Fibroblast of lung (primary cell): ENCODE measurements at regions not wholly inside any gene's neighbourhood (a gene's known extent, or its start where the extent isn't known, plus 50 kb on each side); places are given as distances from the start of the nearest gene placed in this dataset.

ENCODE experiments used
- DNase-seq, 2 donors: peaks; one replicate each; pipeline versions ENCODE4 v3.0.0 to v3.0.0-alpha.2; 2010; ENCODE audit warnings: low read depth in 2 of 2
- H2AFZ ChIP-seq: 2 replicates; pipeline ENCODE4 v1.5.1; 2012; ENCODE audit warnings: low read length, control low read depth, inconsistent platforms
- H3K27ac ChIP-seq: 2 replicates; pipeline ENCODE4 v1.5.1; 2011; ENCODE audit warnings: low read length, control low read depth; ENCODE audit not compliant: insufficient read depth
- H3K27me3 ChIP-seq: 2 replicates; pipeline ENCODE4 v1.5.1; 2011; ENCODE audit warnings: mild to moderate bottlenecking, low read length; ENCODE audit not compliant: control insufficient read depth, insufficient read depth
- H3K36me3 ChIP-seq: 2 replicates; pipeline ENCODE4 v1.5.1; 2011; ENCODE audit warnings: low read length; ENCODE audit not compliant: control insufficient read depth, insufficient read depth
- H3K4me1 ChIP-seq: 2 replicates; pipeline ENCODE4 v1.5.1; 2011; ENCODE audit warnings: low read length; ENCODE audit not compliant: control insufficient read depth, insufficient read depth; ENCODE audit errors: extremely low read depth
- H3K4me2 ChIP-seq: 2 replicates; pipeline ENCODE4 v1.5.1; 2011; ENCODE audit warnings: low read length, control low read depth; ENCODE audit not compliant: insufficient read depth; ENCODE audit errors: extremely low read depth
- H3K4me3 ChIP-seq, 4 experiments: fragments of 200-600 bp in 1 of 4; sonication (generic) in 1 of 4; replicated peaks in 1 of 4; 2 replicates each; pipeline ENCODE4 v1.5.1; 2011 to 2016; ENCODE audit warnings: low read length in 4 of 4, low read depth in 3 of 4, mild to moderate bottlenecking in 3 of 4, control low read depth in 2 of 4, inconsistent platforms in 1 of 4, mixed read lengths in 1 of 4; ENCODE audit not compliant: insufficient read depth in 1 of 4; ENCODE audit errors: control extremely low read depth in 1 of 4
- H3K79me2 ChIP-seq: 2 replicates; pipeline ENCODE4 v1.5.1; 2012; ENCODE audit warnings: mild to moderate bottlenecking, low read length, inconsistent platforms; ENCODE audit not compliant: control insufficient read depth, insufficient read depth
- H3K9ac ChIP-seq: 2 replicates; pipeline ENCODE4 v1.5.1; 2011; ENCODE audit warnings: mild to moderate bottlenecking, low read length, control low read depth; ENCODE audit not compliant: insufficient read depth
- H3K9me3 ChIP-seq: 2 replicates; pipeline ENCODE4 v1.5.1; 2012; ENCODE audit warnings: low read depth, low read length; ENCODE audit not compliant: control insufficient read depth, insufficient read depth
- H4K20me1 ChIP-seq: 2 replicates; pipeline ENCODE4 v1.5.1; 2011; ENCODE audit warnings: low read length; ENCODE audit not compliant: control insufficient read depth, insufficient read depth; ENCODE audit errors: extremely low read depth
- CTCF ChIP-seq, 2 donors: IDR thresholded peaks in 1 of 2; conservative IDR thresholded peaks in 1 of 2; 1 replicate in 1 of 2; 2 replicates in 1 of 2; pipeline ENCODE4 v1.5.1; 2011 to 2012; ENCODE audit warnings: low read length in 2 of 2, control low read depth in 1 of 2, inconsistent platforms in 1 of 2, low read depth in 1 of 2, mild to moderate bottlenecking in 1 of 2
- EZH2 ChIP-seq: IDR thresholded peaks from 2 replicates; pipeline ENCODE4 v1.5.1; 2012; ENCODE audit warnings: low read length, control low read depth, mild to moderate bottlenecking; ENCODE audit errors: missing control alignments

GRCh38 chr7:138405496-138405895 lies 54.6 kb upstream of the TRIM24 start:
- no peak overlapping the region for H3K4me2 ChIP-seq
- no peaks in the 10 kb centered on the region for H3K79me2 ChIP-seq
- no peak overlapping the region for H2AFZ ChIP-seq
- H4K20me1 ChIP-seq, result no peaks in the 10 kb centered on the region
- H3K4me1 ChIP-seq, result no peaks in the 10 kb centered on the region
- H3K36me3 ChIP-seq, result no peaks in the 10 kb centered on the region
- no peaks in the 10 kb centered on the region for H3K27me3 ChIP-seq
- no peak for DNase-seq
- no peak overlapping the region for H3K9ac ChIP-seq
- no peak overlapping the region for H3K27ac ChIP-seq
- H3K4me3 ChIP-seq, result no peak overlapping the region
- H3K9me3 ChIP-seq, result no peaks in the 10 kb centered on the region
- no peak for TF ChIP-seq CTCF (conservative IDR thresholded peaks at IDR 0.05 in 1 of 2, IDR thresholded peaks at IDR 0.05 in 1 of 2; ENCODE audit: low read depth in 1 of 2, low read length in 2 of 2)
- no peak for TF ChIP-seq EZH2

- Histone ChIP-seq H2AFZ (no peak overlapping the region), H3K4me2 (no peak overlapping the region), H4K20me1 (no peaks in the 10 kb centered on the region), H3K9me3 (no peaks in the 10 kb centered on the region), H3K36me3 (no peaks in the 10 kb centered on the region), H3K79me2 (no peaks in the 10 kb centered on the region), H3K27ac (no peak overlapping the region), H3K4me3 (no peak overlapping the region), H3K27me3 (no peaks in the 10 kb centered on the region), H3K9ac (no peak overlapping the region), H3K4me1 (no peaks in the 10 kb centered on the region)
- no peak for DNase-seq
- TF ChIP-seq CTCF (conservative IDR thresholded peaks at IDR 0.05 in 1 of 2, IDR thresholded peaks at IDR 0.05 in 1 of 2; ENCODE audit: low read depth in 1 of 2, low read length in 2 of 2) (no peak), EZH2 (no peak)
Observed at GRCh38 chr7:138407792-138408191, 52.3 kb upstream of the TRIM24 start.
